ENCODE measurements at regions not wholly inside any gene's neighbourhood (a gene's known extent, or its start where the extent isn't known, plus 50 kb on each side); places are given as distances from the start of the nearest gene placed in this dataset.
"Not testable (repeated sequence)": the region's sequence is repeated elsewhere in the genome, so short reads cannot be mapped to it uniquely, and the experiment has no call there.

- no peak for DNase-seq
These were observed 122.0 kb upstream of the ANK3 start for GRCh38 chr10:60511477-60512229.

- DNase-seq = no peak
These were observed 119.2 kb upstream of the ANK3 start for GRCh38 chr10:60508831-60509230.

GRCh38 chr10:60508037-60508436 is 118.4 kb upstream of the ANK3 start:
- no peak for DNase-seq

- no peak for DNase-seq
These were observed 112.9 kb upstream of the ANK3 start for GRCh38 chr10:60502621-60503020.

GRCh38 chr10:60498985-60499384 is 109.3 kb upstream of the ANK3 start:
- DNase-seq = no peak

GRCh38 chr10:60497364-60497763 is 107.7 kb upstream of the ANK3 start:
- no peak for DNase-seq

GRCh38 chr10:60496181-60496580 is 106.5 kb upstream of the ANK3 start:
- DNase-seq = no peak

GRCh38 chr10:60495338-60496055 is 105.8 kb upstream of the ANK3 start:
- no peak for DNase-seq

- no peak for DNase-seq
These were observed 105.1 kb upstream of the ANK3 start for GRCh38 chr10:60494774-60495173.

GRCh38 chr10:60491162-60491561 is 101.5 kb upstream of the ANK3 start:
- DNase-seq = no peak

GRCh38 chr10:60490013-60490412 is 100.3 kb upstream of the ANK3 start:
- DNase-seq = no peak

GRCh38 chr10:60488111-60488669 is 98.5 kb upstream of the ANK3 start:
- DNase-seq = no peak

GRCh38 chr10:60487543-60487942 is 97.9 kb upstream of the ANK3 start:
- no peak for DNase-seq

GRCh38 chr10:60485025-60485424 is 95.3 kb upstream of the ANK3 start:
- no peak for DNase-seq

GRCh38 chr10:60480865-60481563 is 91.3 kb upstream of the ANK3 start:
- no peak for DNase-seq

- no peak for DNase-seq
These were observed 89.8 kb upstream of the ANK3 start for GRCh38 chr10:60479305-60480020.

- no peak for DNase-seq
These were observed 86.8 kb upstream of the ANK3 start for GRCh38 chr10:60476451-60476850.

- DNase-seq = no peak
These were observed 83.9 kb upstream of the ANK3 start for GRCh38 chr10:60473557-60473956.

GRCh38 chr10:60470091-60470490 is 80.4 kb upstream of the ANK3 start:
- DNase-seq = no peak

- DNase-seq = not testable (repeated sequence)
These were observed 79.5 kb upstream of the ANK3 start for GRCh38 chr10:60469147-60469546.

- no peak for DNase-seq
These were observed 77.5 kb upstream of the ANK3 start for GRCh38 chr10:60467202-60467546.

- DNase-seq = no peak
These were observed 76.9 kb upstream of the ANK3 start for GRCh38 chr10:60466267-60467201.
